ENCODE measurements at regions not wholly inside any gene's neighbourhood (a gene's known extent, or its start where the extent isn't known, plus 50 kb on each side); places are given as distances from the start of the nearest gene placed in this dataset.

DNA sequence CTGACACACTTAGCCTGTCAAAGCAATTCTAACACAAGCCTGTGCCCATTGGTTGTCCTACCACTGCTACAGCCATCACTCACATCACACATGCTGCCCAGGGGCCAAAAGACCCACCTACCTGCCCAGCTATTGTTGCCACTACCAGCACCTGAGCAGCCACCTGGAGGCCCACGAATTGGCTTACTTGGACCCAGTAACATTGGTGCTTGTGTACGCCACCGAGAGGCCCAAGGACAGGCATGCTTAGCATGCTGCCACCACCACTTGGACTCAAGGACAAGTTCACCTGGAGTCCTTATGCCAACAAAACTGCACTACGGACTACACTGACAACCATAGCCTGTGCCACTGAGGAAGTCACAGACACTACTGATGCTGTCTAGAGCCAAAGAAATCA lies 221.1 kb downstream of the SLC38A4 start:
- TF ChIP-seq, protein P1, sequence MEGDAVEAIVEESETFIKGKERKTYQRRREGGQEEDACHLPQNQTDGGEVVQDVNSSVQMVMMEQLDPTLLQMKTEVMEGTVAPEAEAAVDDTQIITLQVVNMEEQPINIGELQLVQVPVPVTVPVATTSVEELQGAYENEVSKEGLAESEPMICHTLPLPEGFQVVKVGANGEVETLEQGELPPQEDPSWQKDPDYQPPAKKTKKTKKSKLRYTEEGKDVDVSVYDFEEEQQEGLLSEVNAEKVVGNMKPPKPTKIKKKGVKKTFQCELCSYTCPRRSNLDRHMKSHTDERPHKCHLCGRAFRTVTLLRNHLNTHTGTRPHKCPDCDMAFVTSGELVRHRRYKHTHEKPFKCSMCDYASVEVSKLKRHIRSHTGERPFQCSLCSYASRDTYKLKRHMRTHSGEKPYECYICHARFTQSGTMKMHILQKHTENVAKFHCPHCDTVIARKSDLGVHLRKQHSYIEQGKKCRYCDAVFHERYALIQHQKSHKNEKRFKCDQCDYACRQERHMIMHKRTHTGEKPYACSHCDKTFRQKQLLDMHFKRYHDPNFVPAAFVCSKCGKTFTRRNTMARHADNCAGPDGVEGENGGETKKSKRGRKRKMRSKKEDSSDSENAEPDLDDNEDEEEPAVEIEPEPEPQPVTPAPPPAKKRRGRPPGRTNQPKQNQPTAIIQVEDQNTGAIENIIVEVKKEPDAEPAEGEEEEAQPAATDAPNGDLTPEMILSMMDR (IDR thresholded peaks at IDR 0.05) = no peak
- TF ChIP-seq, protein P2, sequence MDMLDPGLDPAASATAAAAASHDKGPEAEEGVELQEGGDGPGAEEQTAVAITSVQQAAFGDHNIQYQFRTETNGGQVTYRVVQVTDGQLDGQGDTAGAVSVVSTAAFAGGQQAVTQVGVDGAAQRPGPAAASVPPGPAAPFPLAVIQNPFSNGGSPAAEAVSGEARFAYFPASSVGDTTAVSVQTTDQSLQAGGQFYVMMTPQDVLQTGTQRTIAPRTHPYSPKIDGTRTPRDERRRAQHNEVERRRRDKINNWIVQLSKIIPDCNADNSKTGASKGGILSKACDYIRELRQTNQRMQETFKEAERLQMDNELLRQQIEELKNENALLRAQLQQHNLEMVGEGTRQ (IDR thresholded peaks at IDR 0.05) = no peak
- TF ChIP-seq RFX5 (IDR thresholded peaks at IDR 0.05) (no peak), POLR2A (IDR thresholded peaks at IDR 0.05; ENCODE audit: low read length) (no peak), SMC3 (IDR thresholded peaks at IDR 0.05) (no peak), RARB (CRISPR knock-in tag; IDR thresholded peaks at IDR 0.05) (no peak), EP300 (IDR thresholded peaks at IDR 0.05) (no peak)
- TF ChIP-seq, protein P3, sequence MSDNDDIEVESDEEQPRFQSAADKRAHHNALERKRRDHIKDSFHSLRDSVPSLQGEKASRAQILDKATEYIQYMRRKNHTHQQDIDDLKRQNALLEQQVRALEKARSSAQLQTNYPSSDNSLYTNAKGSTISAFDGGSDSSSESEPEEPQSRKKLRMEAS (IDR thresholded peaks at IDR 0.05) = no peak

All from A549 (cell line).